ENCODE measurements at regions not wholly inside any gene's neighbourhood (a gene's known extent, or its start where the extent isn't known, plus 50 kb on each side); places are given as distances from the start of the nearest gene placed in this dataset.

GRCh38 chr7:17611611-17612010, 313.2 kb downstream of the AHR start:
- TF ChIP-seq CTCF (conservative IDR thresholded peaks at IDR 0.05) (no peak), EZH2 (IDR thresholded peaks at IDR 0.05; ENCODE audit: low read depth) (no peak)

All from PC-9 (cell line).